RWPE2 (cell line): ENCODE measurements at regions not wholly inside any gene's neighbourhood (a gene's known extent, or its start where the extent isn't known, plus 50 kb on each side); places are given as distances from the start of the nearest gene placed in this dataset.

Experiments
- ATAC-seq: fragments of 200-7000 bp; cut with Tn5 transposase; 3 replicates; pipeline ENCODE4 v1.9.1; 2021; ENCODE audit warnings: low read depth
- DNase-seq: peaks from one replicate; pipeline ENCODE4 v3.0.0-alpha.2; 2020; ENCODE audit warnings: low spot score
- H3K27ac ChIP-seq: fragments of 450-650 bp; 2 replicates; pipeline ENCODE4 v1.5.1; 2017; ENCODE audit warnings: mild to moderate bottlenecking; ENCODE audit not compliant: poor library complexity, severe bottlenecking
- H3K27me3 ChIP-seq: fragments of 250-450 bp; sonication (Bioruptor Pico); 2 replicates; pipeline ENCODE4 v1.5.1; 2021; ENCODE audit warnings: mild to moderate bottlenecking, moderate library complexity; ENCODE audit not compliant: insufficient read depth, poor library complexity, severe bottlenecking
- H3K36me3 ChIP-seq: fragments of 250-450 bp; sonication (Bioruptor Pico); 2 replicates; pipeline ENCODE4 v1.5.1; 2020; ENCODE audit warnings: low read depth, mild to moderate bottlenecking, moderate library complexity
- H3K4me1 ChIP-seq: fragments of 250-450 bp; sonication (Bioruptor Pico); 2 replicates; pipeline ENCODE4 v1.5.1; 2021; ENCODE audit warnings: mild to moderate bottlenecking, moderate library complexity; ENCODE audit not compliant: insufficient read depth, poor library complexity, severe bottlenecking
- H3K4me3 ChIP-seq: fragments of 250-450 bp; sonication (Bioruptor Pico); 2 replicates; pipeline ENCODE4 v1.5.1; 2021; ENCODE audit warnings: mild to moderate bottlenecking, moderate library complexity; ENCODE audit not compliant: severe bottlenecking
- H3K9me3 ChIP-seq: fragments of 250-450 bp; sonication (Bioruptor Pico); 2 replicates; pipeline ENCODE4 v1.5.1; 2021; ENCODE audit warnings: mild to moderate bottlenecking, moderate library complexity; ENCODE audit not compliant: severe bottlenecking
- CTCF ChIP-seq: fragments of 450-650 bp; IDR thresholded peaks from one replicate; pipeline ENCODE4 v1.5.1; 2017; ENCODE audit warnings: mild to moderate bottlenecking, moderate library complexity; ENCODE audit not compliant: poor library complexity, severe bottlenecking

GRCh38 chr6:95805699-95806098 lies 210.1 kb upstream of the FUT9 start:
- no peak for ATAC-seq
- H3K36me3 ChIP-seq = no peaks in the 10 kb centered on the region
- TF ChIP-seq CTCF = no peak
- H3K9me3 ChIP-seq = no peaks in the 10 kb centered on the region
- DNase-seq = no peak
- no peaks in the 10 kb centered on the region for H3K4me1 ChIP-seq
- no peak overlapping the region for H3K4me3 ChIP-seq
- H3K27me3 ChIP-seq = no peaks in the 10 kb centered on the region
- no peak overlapping the region for H3K27ac ChIP-seq

- Histone ChIP-seq H3K9me3 (no peaks in the 10 kb centered on the region), H3K4me3 (no peak overlapping the region), H3K4me1 (no peaks in the 10 kb centered on the region), H3K27ac (no peak overlapping the region), H3K36me3 (no peaks in the 10 kb centered on the region), H3K27me3 (no peaks in the 10 kb centered on the region)
- no peak for TF ChIP-seq CTCF
- DNase-seq (no peak), ATAC-seq (no peak)
Measured at GRCh38 chr6:95815389-95816056, 200.3 kb upstream of the FUT9 start.

GRCh38 chr6:95819461-95819860 lies 196.3 kb upstream of the FUT9 start:
- ATAC-seq (no peak), DNase-seq (no peak)
- Histone ChIP-seq H3K27me3 (no peaks in the 10 kb centered on the region), H3K36me3 (no peaks in the 10 kb centered on the region), H3K4me1 (no peaks in the 10 kb centered on the region), H3K9me3 (no peaks in the 10 kb centered on the region), H3K4me3 (no peak overlapping the region), H3K27ac (no peak overlapping the region)
- no peak for TF ChIP-seq CTCF

- ATAC-seq = no peak
Measured at GRCh38 chr6:95819939-95820338, 195.8 kb upstream of the FUT9 start.

More at GRCh38 chr6:95819939-95820338, 195.8 kb upstream of the FUT9 start:
- Histone ChIP-seq H3K27me3 (no peaks in the 10 kb centered on the region), H3K9me3 (no peaks in the 10 kb centered on the region), H3K4me3 (no peak overlapping the region), H3K36me3 (no peaks in the 10 kb centered on the region), H3K27ac (no peak overlapping the region), H3K4me1 (no peaks in the 10 kb centered on the region)
- no peak for DNase-seq
- TF ChIP-seq CTCF = peak; percentile 26
